ENCODE measurements at regions not wholly inside any gene's neighbourhood (a gene's known extent, or its start where the extent isn't known, plus 50 kb on each side); places are given as distances from the start of the nearest gene placed in this dataset.

DNA sequence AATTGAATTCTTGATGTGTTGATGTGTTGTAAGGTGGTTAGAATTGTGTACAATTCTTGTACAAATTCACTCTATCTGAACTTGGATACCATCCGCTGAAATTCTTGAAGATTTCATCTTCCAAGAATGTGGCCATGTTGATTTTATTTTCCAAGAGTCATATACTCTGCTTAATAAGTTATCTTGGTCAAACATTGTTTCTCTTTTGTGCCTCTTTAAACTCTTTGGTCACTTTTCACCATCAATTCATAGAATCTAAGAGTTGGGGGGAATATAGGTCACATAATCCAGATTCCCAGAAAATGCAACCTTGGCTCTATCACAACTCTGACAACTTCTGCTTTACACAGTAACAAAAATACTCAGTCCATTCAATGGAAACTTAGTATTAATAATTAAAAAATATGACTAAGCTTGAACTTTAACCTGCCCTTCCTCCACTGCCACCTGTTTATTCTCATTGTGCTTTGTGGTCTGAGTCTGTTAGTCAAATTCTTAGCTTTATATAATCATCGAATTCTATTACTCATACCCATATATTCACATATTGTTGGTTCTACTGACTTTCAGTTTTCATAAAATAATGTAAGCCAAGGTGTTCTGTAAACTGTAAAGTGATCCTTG is 373.2 kb downstream of the LMO7 start:
- TF ChIP-seq, protein P1, sequence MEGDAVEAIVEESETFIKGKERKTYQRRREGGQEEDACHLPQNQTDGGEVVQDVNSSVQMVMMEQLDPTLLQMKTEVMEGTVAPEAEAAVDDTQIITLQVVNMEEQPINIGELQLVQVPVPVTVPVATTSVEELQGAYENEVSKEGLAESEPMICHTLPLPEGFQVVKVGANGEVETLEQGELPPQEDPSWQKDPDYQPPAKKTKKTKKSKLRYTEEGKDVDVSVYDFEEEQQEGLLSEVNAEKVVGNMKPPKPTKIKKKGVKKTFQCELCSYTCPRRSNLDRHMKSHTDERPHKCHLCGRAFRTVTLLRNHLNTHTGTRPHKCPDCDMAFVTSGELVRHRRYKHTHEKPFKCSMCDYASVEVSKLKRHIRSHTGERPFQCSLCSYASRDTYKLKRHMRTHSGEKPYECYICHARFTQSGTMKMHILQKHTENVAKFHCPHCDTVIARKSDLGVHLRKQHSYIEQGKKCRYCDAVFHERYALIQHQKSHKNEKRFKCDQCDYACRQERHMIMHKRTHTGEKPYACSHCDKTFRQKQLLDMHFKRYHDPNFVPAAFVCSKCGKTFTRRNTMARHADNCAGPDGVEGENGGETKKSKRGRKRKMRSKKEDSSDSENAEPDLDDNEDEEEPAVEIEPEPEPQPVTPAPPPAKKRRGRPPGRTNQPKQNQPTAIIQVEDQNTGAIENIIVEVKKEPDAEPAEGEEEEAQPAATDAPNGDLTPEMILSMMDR (IDR thresholded peaks at IDR 0.05; ENCODE audit: low read depth, low read length), result no peak
- TF ChIP-seq POLR2A (IDR thresholded peaks at IDR 0.05; ENCODE audit: extremely low read depth, insufficient read length), result no peak
- TF ChIP-seq MYC (IDR thresholded peaks at IDR 0.05; ENCODE audit: low read depth, low read length), result no peak
- TF ChIP-seq, protein P2, sequence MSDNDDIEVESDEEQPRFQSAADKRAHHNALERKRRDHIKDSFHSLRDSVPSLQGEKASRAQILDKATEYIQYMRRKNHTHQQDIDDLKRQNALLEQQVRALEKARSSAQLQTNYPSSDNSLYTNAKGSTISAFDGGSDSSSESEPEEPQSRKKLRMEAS (IDR thresholded peaks at IDR 0.05; ENCODE audit: low read depth, low read length), result no peak
